Head of caudate nucleus (tissue), 42 donors: ENCODE measurements at regions not wholly inside any gene's neighbourhood (a gene's known extent, or its start where the extent isn't known, plus 50 kb on each side); places are given as distances from the start of the nearest gene placed in this dataset.

ENCODE experiments used
- DNase-seq, 42 donors: peaks; one replicate each; pipeline versions ENCODE4 v3.0.0 to v3.0.0-alpha.2; 2020 to 2021; ENCODE audit warnings: mixed read lengths in 7 of 42
- intact Hi-C: fragments of 100-400 bp; cut with DNase I; formaldehyde crosslinking; loops from one replicate; pipeline ENCODE4 v1.15.0; 2022

DNA sequence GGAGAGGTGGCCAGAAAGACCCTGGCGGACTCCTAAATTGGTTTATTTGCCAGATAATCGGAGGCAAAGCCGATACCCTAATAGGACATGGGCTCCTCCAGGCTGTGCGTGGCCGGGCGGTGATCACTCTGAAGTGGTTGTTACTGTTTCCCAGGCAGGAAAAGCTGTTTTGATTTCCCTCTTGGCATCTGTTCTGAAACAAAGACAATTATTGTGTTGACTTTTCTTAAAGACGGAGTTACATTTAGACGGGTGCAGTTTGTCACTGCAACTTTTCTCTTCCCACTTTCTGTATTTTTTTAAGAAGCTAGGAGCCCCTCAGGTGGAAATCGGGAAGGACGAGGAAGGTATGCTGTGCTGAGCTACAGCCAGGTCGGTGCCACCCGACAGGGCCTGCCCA is 1288.4 kb downstream of the BRD1 start:
- DNase-seq: no peak
- intact Hi-C loops: no loop called here

DNA sequence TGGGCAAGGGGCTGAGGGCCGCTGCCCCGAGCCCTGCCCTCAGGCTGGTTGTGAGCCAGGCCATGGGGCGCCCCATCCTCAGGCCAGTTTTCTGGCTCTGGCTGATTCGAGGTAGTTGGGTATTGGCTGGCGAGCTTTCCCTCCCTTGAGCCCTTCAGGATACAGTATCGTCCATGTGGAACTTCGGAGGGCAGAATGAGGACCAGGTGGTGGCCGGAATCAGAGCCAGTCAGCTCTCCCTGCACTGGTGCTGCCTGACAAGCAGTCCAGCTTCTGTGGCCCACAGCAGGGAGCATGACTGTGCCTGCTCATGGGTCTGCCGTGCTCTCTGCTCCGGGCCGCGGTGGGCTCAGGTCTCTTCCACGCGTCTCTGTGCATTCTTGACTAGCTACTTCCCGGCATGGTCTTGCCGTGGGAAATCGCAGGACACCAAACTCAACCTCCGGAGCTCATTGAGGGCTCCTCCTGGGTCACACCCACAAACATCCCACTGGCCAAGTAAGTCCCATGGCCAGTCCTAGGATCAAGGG is 1289.3 kb downstream of the BRD1 start:
- DNase-seq: no peak
- intact Hi-C loops: no loop called here

DNA sequence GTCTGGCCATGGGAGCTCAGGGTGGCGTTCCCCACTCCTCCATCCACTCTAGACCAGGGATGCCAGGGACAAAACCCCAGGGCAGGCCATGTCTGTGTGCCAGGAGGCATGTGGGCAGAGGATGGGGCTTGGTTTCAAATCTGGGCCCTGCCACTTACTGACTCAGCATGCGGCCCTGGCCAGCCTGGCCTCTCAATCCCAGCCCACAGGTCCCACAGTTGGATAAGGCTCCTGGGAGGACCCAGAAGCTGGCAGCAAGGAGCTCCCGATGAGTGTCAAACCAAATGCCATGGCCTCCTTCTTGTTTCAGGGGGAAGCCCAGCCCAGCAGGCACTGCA is 1290.4 kb downstream of the BRD1 start:
- intact Hi-C loops: no loop called here
- DNase-seq: peak in 10 of 42 donors; percentile 22 to 69 (median 34)

DNA sequence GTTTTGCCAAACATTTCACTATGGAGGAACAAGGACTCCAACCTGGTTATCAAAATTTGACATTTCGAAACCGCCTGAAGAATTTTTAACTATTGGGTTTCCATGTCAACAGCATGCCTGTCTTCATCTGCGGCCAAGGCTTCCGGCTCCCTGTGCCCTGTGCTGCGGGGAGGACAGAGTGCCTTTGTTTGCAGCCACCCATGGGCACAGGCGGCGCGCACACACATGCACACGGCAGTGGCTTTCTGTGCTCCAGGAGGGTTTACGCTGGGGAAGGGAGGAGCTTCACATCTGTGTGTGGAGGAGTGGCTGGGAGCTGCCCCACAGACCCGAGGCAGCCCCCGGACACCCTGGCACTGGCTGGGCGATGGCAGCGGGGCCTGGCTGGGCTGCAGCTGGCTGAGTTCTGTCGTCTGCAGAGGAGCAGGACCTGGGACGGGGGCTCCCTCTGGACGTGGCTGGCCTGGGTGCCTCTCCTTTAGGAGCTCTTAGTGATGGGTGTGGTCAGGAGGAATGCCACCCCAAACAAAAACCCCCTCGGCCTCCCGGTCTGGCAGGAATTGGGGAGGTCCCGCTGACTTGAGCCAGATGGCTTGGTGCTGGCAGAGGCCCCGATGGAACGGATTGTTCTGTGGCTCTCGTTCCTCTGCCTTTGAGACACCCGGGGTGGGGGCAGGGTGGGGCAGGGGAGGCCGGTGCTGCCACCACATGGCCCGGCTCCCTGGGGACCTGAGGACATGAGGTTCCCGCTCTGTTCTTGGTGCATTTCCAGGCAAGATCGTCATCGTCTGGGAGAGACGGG is 1290.9 kb downstream of the BRD1 start:
- intact Hi-C loops: no loop called here
- peak; percentile 55 to 91 (median 74) for DNase-seq

DNA sequence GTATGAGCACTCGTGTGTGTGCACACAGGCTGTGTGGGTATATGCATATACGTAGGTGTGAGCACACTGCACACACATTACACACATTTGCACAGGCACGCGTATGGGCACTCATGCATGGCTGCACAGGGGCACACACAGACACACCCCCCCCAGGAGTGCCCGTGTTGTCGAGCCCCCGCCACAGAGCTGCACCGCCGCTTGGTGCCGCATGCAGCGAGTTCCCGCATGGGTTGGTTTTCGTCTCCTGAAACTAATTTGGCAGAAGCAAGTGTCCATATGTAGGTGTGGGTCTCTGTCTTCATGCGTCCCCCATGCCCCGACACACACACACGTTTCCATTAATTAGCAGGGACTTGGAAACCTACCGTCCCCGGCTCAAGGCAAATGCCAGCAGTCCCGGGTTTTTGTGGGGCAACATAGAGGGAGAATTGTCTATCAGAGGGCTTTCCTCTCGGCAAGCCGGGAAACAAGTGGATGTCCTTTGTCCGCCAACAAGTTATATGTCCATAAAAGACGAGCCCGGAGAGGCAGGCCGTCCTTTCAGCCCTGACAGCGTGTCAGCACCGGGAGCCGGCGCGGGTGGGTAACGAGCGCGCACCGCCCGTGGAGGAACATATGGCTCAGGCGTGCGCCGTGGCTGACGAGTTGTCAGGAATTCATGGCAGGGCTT is 1291.7 kb downstream of the BRD1 start:
- DNase-seq: peak in 38 of 42 donors; percentile 9 to 79 (median 45)
- intact Hi-C loops: no loop called here

DNA sequence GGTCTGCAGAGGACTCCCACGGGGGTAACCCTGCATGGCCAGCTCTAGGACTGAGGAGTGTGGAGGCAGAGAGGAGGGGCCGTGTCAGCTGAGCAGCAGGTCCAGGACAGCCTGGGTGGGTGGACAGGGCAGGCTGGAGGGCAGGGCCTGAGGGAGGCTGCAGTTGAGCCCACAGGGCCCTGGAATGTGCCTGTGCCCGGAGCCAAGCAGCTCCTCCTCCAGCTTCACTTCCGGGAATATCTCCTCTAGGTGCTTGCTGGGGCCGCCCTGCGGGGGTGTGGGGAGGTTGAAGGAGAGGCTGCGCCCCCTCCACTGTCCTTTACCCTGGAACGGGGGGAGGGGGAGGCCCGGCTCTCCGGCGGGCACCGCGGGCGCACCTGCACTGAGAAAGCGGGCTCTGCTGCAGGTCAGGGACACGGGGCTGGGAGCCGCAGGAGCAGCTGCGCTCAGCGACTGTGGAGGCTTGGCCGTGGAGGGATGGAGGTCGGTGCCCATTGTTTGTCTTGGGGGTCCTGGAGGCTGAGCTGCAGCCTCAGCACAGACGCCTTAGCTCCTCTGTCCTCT is 1293.2 kb downstream of the BRD1 start:
- DNase-seq: no peak
- intact Hi-C loops: no loop called here

DNA sequence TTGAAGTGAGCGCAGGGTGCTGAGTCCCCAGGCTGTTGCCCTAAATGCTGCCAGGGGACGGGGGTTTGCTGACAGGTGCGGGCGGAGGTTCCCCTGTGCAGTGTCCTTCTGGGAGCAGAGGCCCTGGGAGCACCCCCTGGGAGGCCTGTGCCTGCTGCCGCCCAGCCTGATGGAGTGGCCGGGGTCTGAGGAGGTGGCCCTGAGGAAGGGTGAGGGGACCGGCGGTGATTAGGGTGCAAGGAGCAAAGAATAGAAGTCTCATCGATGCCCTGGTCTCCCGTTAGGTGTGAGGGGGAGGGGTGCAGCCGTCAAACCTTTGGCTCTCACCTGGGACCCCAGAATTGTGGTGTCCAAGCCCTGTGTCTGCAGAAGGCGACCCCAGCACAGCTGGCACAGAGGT is 1294.7 kb downstream of the BRD1 start:
- intact Hi-C loops: no loop called here
- no peak for DNase-seq

DNA sequence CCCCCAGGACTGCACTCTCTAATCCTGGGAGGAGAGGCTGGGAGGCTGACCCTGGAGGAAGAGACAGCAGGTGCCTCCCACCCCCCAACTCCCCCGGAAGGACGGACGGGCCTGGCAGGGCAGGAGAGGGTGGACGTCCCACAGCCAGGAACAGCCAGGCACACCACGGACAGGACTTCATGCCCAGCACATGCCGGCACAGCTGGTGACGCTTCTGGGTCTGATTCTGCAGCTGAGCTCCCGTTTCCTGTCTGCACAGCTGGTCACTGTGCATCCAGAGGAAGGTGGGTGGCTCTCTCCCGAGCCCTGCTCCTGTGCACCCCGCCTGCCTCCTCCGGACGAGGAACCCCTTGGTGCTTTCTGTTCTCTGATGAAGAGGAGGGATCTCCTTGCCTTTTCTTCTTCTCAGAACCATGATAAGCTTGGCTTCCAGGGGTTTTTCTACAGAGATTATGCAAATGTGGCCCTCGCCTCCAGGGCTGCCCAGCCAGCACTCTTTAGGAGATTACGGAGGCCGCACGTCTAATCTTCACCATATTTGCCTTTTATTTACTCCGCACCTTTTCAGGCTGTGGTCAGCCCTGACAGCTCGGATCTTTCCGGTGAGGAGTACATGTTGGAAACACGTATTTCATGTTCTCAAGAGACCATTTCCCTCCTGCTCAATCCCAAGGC is 1295.8 kb downstream of the BRD1 start:
- intact Hi-C loops: no loop called here

DNA sequence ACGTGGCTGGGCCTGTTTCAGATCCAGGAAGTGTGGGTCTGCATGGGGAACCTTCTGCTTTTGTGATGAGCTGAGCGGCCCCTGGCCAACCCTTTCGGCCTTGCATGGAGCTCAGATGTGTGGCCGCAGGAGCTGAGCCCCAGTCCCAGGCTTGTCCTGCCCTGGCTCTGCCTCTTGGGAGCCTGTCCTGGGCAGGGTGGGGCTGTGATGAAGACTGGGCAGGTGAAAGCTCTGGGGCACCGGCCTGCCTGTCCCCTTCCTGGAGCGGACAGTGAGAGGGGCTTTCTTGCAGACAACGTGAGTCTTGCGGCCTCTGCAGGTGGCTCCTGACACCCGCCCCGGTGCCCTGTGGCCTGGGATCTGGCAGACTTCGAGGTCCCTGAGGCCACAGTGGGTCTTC is 1296.6 kb downstream of the BRD1 start:
- intact Hi-C loops: no loop called here
- no peak for DNase-seq

More for the DNA sequence above, 1295.8 kb downstream of the BRD1 start:
- peak in 30 of 42 donors; percentile 19 to 80 (median 46) for DNase-seq

DNA sequence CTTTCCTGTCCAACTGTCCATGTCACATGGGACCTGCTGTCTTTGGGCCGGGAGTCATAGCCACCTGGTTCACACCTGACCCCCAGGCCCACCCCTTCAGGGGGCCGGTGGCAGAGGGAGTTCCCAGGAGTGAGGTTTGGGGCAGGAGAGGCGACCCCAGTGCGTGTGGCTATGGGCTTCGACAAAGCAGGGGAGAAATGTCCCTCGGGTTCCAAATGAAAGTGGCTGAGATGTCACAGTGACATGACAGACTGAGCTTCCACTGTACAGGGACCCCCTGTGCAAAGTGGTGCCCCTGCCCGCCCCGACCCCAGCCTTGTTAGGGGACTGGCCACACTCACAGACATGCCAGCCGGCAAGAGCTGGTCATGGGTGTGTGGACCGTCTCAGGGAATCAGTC is 1297.0 kb downstream of the BRD1 start:
- intact Hi-C loops: no loop called here
- DNase-seq: no peak

DNA sequence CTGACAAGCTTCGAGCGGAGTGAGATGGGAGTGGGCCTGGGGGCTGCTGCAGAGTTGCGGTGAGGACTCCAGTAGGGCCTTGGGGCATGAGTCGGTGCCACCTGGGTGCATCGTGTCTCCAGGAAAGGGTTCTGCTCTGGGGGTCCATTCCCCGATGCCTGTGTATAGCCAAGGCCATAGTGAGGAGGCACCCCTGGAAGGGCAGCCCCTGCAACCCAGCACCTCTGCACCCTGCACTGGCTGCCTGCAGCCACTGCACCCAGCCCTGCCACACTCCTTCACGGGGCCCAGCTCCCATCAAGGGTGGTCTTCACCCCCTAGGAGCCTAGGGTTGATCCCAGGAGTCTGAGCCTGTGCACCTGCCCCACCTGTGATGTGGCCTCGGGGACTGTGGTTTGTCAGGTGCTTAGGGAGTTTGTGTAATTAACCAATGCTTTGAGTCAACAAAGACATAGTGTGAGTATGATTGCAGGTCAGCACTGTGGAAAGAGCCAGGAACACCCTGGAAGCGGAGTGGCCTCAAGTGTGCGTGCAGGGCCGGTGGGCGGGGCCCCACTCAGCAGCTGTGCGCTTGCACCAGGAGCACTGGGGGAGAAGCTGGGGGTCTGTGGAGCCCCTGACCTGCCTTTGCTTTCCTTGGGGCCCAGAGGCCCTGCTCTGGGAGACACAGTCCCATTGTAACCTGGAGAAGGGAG is 1299.3 kb downstream of the BRD1 start:
- intact Hi-C loops: no loop called here
- DNase-seq: no peak

DNA sequence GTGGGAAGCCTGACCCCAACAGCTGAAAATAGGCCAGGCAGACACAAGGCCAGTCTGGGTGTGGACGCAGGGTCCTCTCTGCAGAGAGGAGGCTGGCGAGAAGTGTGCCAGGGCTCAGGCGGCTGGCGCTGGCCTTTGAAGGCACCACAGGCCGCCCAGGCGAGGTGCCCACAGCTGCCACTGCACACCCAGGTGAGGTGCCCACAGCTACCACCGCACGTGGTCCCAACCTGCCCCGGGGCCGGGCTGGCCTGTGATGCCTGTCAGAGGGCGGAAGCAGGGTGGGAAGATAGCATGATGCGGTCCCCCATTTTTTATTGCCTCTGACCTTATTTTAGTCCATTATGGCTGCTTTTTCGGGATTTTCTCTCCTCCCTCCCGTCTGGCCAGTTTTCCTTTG is 1303.9 kb downstream of the BRD1 start:
- no peak for DNase-seq

DNA sequence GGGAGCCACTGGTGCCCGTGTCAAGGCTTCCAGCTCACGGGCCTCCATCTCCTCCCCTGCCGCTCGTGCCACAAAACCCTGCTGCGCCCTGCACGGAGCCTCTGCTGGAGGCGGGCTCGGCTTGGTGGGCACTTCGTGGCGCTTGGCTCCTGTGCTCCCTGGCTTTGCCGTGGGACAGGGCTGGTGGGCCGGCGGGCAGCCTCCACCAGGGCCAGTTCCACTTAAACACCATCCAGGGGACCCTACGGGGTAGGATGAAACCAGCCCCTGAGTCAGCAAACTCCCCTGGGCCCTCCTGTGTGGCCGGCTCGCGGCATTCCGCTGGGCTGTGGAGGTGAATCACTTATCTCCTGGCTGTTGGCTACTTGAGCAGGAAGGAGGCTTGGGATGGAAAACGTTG is 1304.6 kb downstream of the BRD1 start:
- intact Hi-C loops: no loop called here
- no peak for DNase-seq

More for the DNA sequence above, 1303.9 kb downstream of the BRD1 start:
- intact Hi-C loops: no loop called here

DNA sequence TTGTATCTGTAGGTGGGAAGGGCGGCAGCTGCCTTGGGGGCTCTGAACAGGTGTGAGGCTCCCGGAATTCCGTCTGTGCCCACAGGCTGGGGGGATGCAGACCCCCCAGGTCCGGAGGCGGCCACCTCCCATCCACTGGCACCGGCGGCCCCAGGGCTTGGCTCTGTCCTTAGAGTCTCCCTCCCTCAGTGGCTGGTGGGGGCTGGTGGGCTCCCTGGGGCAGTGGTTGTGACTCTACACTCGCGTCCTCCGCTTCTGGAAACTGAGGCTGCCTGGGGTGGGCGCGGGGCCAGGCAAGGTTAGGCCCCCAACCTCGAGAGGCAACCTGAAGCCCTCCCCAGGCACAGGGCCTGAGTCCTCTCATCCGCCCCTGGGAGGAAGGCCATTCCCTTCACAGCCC is 1305.4 kb downstream of the BRD1 start:
- intact Hi-C loops: no loop called here
- DNase-seq: no peak

DNA sequence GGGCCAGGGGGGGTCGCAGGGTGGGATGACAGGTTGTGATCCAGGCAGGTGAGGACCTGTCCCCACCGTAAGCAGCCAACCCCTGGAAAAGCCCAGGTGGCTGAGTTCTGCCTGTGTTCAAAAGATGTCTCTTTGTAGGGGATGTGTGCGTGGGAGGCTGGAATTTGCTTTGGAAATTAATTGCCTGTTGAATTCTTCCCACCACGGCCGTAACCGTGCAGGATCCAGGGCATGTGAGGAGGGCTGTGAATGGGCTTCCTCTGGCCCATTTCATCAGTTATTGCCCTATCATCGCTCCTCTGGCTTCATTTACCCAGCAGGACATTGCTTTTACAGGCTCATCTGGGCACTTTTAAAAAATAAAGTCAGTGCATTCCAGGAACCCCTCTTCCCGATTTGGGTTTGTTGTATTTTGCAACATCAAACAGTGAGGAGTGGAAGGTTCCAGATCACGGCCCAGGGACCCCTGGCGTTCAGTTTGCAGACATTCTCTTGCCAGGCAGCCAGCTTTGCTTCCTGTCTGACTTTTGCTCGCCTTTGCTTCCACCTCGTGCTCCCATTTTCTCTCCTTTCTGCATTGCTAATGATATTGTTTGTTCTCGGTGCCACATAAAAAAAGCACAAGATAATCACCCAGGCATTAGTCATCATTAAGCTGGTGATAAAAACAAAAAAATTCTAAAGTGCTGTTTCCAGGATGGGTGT is 1306.6 kb downstream of the BRD1 start:
- intact Hi-C loops: no loop called here
- DNase-seq: peak in 9 of 42 donors; percentile 24 to 56 (median 41)

DNA sequence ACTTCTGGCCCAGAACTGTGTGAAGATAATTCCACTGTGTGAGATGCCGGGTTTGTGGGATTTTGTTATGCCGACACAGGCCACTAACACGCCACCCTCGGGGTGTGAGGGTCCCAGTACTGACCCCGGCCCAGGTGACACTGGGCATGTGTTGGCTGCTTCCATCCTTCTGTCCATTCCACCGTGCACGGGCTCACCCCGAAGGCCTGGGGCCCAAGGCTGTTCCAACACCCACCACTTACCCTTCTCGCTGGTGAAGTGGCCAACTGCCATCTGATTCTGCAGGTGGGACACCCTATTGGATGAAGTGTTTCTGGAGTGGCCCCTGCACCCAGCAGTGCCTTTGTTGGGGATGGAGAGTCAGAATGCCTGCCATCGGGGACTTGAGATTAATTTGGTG is 1307.5 kb downstream of the BRD1 start:
- no peak for DNase-seq
- intact Hi-C loops: no loop called here

DNA sequence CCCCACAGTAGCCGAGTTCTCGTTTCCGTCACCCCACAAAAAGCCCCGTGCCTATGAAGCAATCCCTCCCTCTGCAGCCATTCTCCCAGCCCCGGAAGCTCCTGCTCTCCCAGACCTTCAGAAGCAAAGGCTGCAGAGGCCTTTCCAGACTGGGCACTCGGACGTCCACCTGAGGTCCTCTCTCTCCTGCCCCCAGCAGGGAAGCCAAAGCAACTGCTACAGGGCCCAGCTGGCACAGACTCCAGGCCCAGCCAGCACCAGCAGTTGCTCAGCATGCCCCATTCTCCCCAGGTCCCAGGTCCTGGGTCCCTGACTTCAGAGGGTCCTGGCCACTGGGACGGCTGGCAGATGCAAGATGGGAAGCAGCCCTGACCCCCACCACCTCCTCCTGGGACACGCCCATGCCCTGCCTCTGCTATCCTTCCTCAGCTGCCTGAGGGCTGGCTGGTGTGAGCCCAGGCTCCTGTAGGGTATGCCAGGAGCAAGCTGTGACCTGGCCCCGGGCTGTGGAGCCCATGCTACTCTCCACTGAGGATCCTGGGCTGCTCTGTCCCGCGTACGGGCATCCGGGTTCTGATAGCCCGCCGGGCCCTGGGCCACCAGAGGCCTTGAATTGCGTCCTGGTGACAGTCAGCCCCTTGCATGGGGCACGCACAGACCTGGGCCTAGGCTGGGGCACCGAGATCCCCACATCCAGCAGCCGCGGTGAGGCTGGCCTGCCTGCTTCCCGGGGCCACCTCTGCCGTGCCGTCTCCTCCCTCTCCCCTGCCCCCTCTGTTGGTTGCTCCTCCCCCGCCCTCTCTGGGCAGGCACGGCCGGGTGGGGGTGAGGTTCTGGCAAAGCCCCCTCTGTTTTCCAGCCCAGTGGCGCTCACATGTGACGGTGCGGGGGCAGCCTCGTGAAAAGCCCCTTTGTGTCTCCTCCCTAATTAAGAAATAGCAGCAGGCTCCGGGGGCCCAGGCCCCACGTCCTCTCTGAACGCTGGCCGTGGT is 1310.3 kb downstream of the BRD1 start:
- peak; percentile 63 to 93 (median 84) for DNase-seq
- intact Hi-C loops: no loop called here
